GM23338 (cell line): ENCODE measurements at regions not wholly inside any gene's neighbourhood (a gene's known extent, or its start where the extent isn't known, plus 50 kb on each side); places are given as distances from the start of the nearest gene placed in this dataset.

ENCODE experiments used
- ATAC-seq: fragments of 200-7000 bp; cut with Tn5 transposase; 3 replicates; pipeline ENCODE4 v1.9.1; 2020
- DNase-seq: peaks from one replicate; pipeline ENCODE4 v3.0.0-alpha.2; 2015; ENCODE audit warnings: low spot score
- H2AFZ ChIP-seq: fragments of 200-600 bp; sonication (generic); 2 replicates; pipeline ENCODE4 v1.8.0; 2016; ENCODE audit warnings: antibody characterized with exemption, mild to moderate bottlenecking, moderate library complexity
- H3F3A ChIP-seq: fragments of 200-600 bp; sonication (generic); replicated peaks from 2 replicates; pipeline ENCODE4 v1.8.0; 2017; ENCODE audit warnings: antibody characterized with exemption, mixed run types, low read depth
- H3K27ac ChIP-seq: fragments of 200-600 bp; sonication (generic); 2 replicates; pipeline ENCODE4 v1.6.1; 2016; ENCODE audit warnings: low read depth
- H3K27me3 ChIP-seq: fragments of 200-600 bp; sonication (generic); 2 replicates; pipeline ENCODE4 v1.8.0; 2016; ENCODE audit warnings: mild to moderate bottlenecking, mixed run types, moderate library complexity; ENCODE audit not compliant: insufficient read depth
- H3K36me3 ChIP-seq: fragments of 200-600 bp; sonication (generic); 2 replicates; pipeline ENCODE4 v1.8.0; 2016; ENCODE audit warnings: mild to moderate bottlenecking; ENCODE audit not compliant: insufficient read depth
- H3K4me1 ChIP-seq: fragments of 200-600 bp; sonication (generic); 2 replicates; pipeline ENCODE4 v1.8.0; 2016; ENCODE audit warnings: mild to moderate bottlenecking, moderate library complexity; ENCODE audit not compliant: insufficient read depth
- H3K4me2 ChIP-seq: fragments of 200-600 bp; sonication (generic); 2 replicates; pipeline ENCODE4 v1.7.1; 2017; ENCODE audit warnings: mixed run types
- H3K4me3 ChIP-seq: fragments of 200-600 bp; sonication (generic); 2 replicates; pipeline ENCODE4 v1.6.1; 2016; ENCODE audit warnings: mixed run types
- H3K79me2 ChIP-seq: fragments of 200-600 bp; sonication (generic); replicated peaks from 2 replicates; pipeline ENCODE4 v1.8.0; 2017; ENCODE audit warnings: mild to moderate bottlenecking; ENCODE audit not compliant: insufficient read depth
- H3K9me2 ChIP-seq: fragments of 200-600 bp; sonication (generic); 2 replicates; pipeline ENCODE4 v1.8.0; 2017; ENCODE audit not compliant: insufficient read depth
- H4K20me1 ChIP-seq: fragments of 200-600 bp; sonication (generic); replicated peaks from 2 replicates; pipeline ENCODE4 v1.8.0; 2017; ENCODE audit warnings: mild to moderate bottlenecking; ENCODE audit not compliant: insufficient read depth
- H3K27ac Mint-ChIP-seq: 2 replicates; pipeline ENCODE4 v1.8.0; 2020; ENCODE audit warnings: inconsistent platforms, mild to moderate bottlenecking, moderate library complexity, mixed read lengths
- H3K27me3 Mint-ChIP-seq: 3 replicates; pipeline ENCODE4 v1.8.0; 2022; ENCODE audit warnings: low read depth, mild to moderate bottlenecking, moderate library complexity, mixed read lengths, inconsistent platforms; ENCODE audit not compliant: insufficient read depth, poor library complexity
- H3K36me3 Mint-ChIP-seq: 3 replicates; pipeline ENCODE4 v1.8.0; 2021; ENCODE audit warnings: low read depth, mild to moderate bottlenecking, inconsistent platforms, moderate library complexity, mixed read lengths
- H3K4me1 Mint-ChIP-seq: 3 replicates; pipeline ENCODE4 v1.8.0; 2020; ENCODE audit warnings: mild to moderate bottlenecking, inconsistent platforms, mixed read lengths
- H3K4me3 Mint-ChIP-seq: 3 replicates; pipeline ENCODE4 v1.8.0; 2021; ENCODE audit warnings: moderate library complexity, mild to moderate bottlenecking, inconsistent platforms, mixed read lengths
- H3K9me3 Mint-ChIP-seq: 3 replicates; pipeline ENCODE4 v1.8.0; 2020; ENCODE audit warnings: moderate library complexity, mild to moderate bottlenecking, inconsistent platforms, mixed read lengths
- CREB1 ChIP-seq: fragments of 250-450 bp; sonication (Bioruptor Pico); IDR thresholded peaks from 2 replicates; pipeline ENCODE4 v1.5.0; 2020; ENCODE audit warnings: low read depth, mild to moderate bottlenecking, moderate library complexity
- EZH2 ChIP-seq: fragments of 200-600 bp; sonication (generic); IDR thresholded peaks from one replicate; pipeline ENCODE4 v1.8.0; 2017; ENCODE audit warnings: antibody characterized with exemption, mild to moderate bottlenecking, low read depth; ENCODE audit not compliant: unreplicated experiment
- EZH2phosphoT487 ChIP-seq: fragments of 200-600 bp; sonication (generic); IDR thresholded peaks from one replicate; pipeline ENCODE4 v1.8.1; 2018; ENCODE audit warnings: antibody characterized with exemption; ENCODE audit not compliant: unreplicated experiment
- JUNB ChIP-seq: IDR thresholded peaks from one replicate; pipeline ENCODE4 v1.6.1; 2016; ENCODE audit warnings: antibody characterized with exemption; ENCODE audit not compliant: unreplicated experiment
- NANOG ChIP-seq: IDR thresholded peaks from 2 replicates; pipeline ENCODE4 v1.6.1; 2016; ENCODE audit warnings: antibody characterized with exemption, borderline replicate concordance
- POLR2AphosphoS5 ChIP-seq: IDR thresholded peaks from 2 replicates; pipeline ENCODE4 v1.6.1; 2016; ENCODE audit warnings: antibody characterized with exemption, low read depth
- STAT1 ChIP-seq: IDR thresholded peaks from one replicate; pipeline ENCODE4 v1.6.1; 2016; ENCODE audit warnings: antibody characterized with exemption; ENCODE audit not compliant: unreplicated experiment
- ZNF114 ChIP-seq: fragments of 250-450 bp; sonication (Bioruptor Pico); IDR thresholded peaks from 2 replicates; pipeline ENCODE4 v1.5.0; 2020; ENCODE audit warnings: mild to moderate bottlenecking, moderate library complexity
- ZNF331 ChIP-seq: fragments of 250-450 bp; sonication (Bioruptor Pico); IDR thresholded peaks from 2 replicates; pipeline ENCODE4 v1.5.0; 2020; ENCODE audit warnings: low read depth, mild to moderate bottlenecking, moderate library complexity
- TF ChIP-seq, protein P1 (sequence below): fragments of 250-450 bp; sonication (Bioruptor Pico); IDR thresholded peaks from 2 replicates; pipeline ENCODE4 v1.5.0; 2020; ENCODE audit warnings: mild to moderate bottlenecking, moderate library complexity
- TF ChIP-seq, protein P2 (sequence below): IDR thresholded peaks from one replicate; pipeline ENCODE4 v1.6.1; 2018; ENCODE audit warnings: antibody characterized with exemption; ENCODE audit not compliant: unreplicated experiment
- TF ChIP-seq, protein P3 (sequence below), 2 experiments: fragments of 200-600 bp in 1 of 2; sonication (generic) in 1 of 2; conservative IDR thresholded peaks; 2 replicates each; pipeline versions ENCODE4 v1.5.1 to v1.6.1; 2016 to 2017; ENCODE audit warnings: antibody characterized with exemption in 2 of 2, low read depth in 2 of 2, mild to moderate bottlenecking in 2 of 2, moderate library complexity in 1 of 2
- TF ChIP-seq, protein P4 (sequence below): IDR thresholded peaks from 2 replicates; pipeline ENCODE4 v1.6.1; 2016; ENCODE audit warnings: antibody characterized with exemption

DNA sequence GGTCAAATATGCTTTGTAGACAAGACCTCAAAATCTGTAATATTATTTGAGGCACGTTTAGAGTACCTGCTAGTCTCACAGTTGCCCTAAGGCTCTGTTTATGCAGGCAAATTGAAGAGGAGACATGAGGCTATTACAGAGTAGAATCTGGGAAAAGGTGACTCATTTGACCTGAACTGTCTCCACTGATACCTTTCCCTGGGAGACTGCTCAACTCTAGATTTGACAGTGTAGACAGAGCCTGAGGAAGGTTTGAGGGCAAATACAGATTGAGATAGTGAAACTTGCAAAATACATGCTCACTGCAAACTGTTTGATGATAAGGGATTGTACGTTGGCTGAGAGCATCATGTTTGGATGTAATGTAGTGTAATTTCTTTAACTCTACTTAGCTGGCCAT is 1266.6 kb upstream of the CDH8 start:
- no peak overlapping the region for H3K4me2 ChIP-seq
- Mint-ChIP-seq H3K36me3 (no peaks in the 10 kb centered on the region), H3K27ac (no peak overlapping the region), H3K4me1 (peaks cover 39% of the 10 kb centered on the region), H3K4me3 (no peak overlapping the region), H3K9me3 (no peaks in the 10 kb centered on the region), H3K27me3 (no peaks in the 10 kb centered on the region)
- no peak overlapping the region for H3K4me3 ChIP-seq
- H4K20me1 ChIP-seq: no peaks in the 10 kb centered on the region
- H3K79me2 ChIP-seq: no peaks in the 10 kb centered on the region
- no peaks in the 10 kb centered on the region for H3K9me2 ChIP-seq
- H2AFZ ChIP-seq: no peak overlapping the region
- TF ChIP-seq, protein P1, sequence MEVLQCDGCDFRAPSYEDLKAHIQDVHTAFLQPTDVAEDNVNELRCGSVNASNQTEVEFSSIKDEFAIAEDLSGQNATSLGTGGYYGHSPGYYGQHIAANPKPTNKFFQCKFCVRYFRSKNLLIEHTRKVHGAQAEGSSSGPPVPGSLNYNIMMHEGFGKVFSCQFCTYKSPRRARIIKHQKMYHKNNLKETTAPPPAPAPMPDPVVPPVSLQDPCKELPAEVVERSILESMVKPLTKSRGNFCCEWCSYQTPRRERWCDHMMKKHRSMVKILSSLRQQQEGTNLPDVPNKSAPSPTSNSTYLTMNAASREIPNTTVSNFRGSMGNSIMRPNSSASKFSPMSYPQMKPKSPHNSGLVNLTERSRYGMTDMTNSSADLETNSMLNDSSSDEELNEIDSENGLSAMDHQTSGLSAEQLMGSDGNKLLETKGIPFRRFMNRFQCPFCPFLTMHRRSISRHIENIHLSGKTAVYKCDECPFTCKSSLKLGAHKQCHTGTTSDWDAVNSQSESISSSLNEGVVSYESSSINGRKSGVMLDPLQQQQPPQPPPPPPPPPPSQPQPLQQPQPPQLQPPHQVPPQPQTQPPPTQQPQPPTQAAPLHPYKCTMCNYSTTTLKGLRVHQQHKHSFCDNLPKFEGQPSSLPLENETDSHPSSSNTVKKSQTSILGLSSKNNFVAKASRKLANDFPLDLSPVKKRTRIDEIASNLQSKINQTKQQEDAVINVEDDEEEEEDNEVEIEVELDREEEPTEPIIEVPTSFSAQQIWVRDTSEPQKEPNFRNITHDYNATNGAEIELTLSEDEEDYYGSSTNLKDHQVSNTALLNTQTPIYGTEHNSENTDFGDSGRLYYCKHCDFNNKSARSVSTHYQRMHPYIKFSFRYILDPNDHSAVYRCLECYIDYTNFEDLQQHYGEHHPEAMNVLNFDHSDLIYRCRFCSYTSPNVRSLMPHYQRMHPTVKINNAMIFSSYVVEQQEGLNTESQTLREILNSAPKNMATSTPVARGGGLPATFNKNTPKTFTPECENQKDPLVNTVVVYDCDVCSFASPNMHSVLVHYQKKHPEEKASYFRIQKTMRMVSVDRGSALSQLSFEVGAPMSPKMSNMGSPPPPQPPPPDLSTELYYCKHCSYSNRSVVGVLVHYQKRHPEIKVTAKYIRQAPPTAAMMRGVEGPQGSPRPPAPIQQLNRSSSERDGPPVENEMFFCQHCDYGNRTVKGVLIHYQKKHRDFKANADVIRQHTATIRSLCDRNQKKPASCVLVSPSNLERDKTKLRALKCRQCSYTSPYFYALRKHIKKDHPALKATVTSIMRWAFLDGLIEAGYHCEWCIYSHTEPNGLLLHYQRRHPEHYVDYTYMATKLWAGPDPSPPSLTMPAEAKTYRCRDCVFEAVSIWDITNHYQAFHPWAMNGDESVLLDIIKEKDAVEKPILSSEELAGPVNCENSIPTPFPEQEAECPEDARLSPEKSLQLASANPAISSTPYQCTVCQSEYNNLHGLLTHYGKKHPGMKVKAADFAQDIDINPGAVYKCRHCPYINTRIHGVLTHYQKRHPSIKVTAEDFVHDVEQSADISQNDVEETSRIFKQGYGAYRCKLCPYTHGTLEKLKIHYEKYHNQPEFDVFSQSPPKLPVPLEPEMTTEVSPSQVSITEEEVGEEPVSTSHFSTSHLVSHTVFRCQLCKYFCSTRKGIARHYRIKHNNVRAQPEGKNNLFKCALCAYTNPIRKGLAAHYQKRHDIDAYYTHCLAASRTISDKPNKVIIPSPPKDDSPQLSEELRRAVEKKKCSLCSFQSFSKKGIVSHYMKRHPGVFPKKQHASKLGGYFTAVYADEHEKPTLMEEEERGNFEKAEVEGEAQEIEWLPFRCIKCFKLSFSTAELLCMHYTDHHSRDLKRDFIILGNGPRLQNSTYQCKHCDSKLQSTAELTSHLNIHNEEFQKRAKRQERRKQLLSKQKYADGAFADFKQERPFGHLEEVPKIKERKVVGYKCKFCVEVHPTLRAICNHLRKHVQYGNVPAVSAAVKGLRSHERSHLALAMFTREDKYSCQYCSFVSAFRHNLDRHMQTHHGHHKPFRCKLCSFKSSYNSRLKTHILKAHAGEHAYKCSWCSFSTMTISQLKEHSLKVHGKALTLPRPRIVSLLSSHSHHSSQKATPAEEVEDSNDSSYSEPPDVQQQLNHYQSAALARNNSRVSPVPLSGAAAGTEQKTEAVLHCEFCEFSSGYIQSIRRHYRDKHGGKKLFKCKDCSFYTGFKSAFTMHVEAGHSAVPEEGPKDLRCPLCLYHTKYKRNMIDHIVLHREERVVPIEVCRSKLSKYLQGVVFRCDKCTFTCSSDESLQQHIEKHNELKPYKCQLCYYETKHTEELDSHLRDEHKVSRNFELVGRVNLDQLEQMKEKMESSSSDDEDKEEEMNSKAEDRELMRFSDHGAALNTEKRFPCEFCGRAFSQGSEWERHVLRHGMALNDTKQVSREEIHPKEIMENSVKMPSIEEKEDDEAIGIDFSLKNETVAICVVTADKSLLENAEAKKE (CRISPR knock-in tag): no peak
- no peak for TF ChIP-seq EZH2phosphoT487
- TF ChIP-seq ZNF114: no peak
- no peak for TF ChIP-seq ZNF331 (CRISPR knock-in tag)
- no peak for TF ChIP-seq EZH2
- no peak for TF ChIP-seq CREB1 (CRISPR knock-in tag)
- TF ChIP-seq STAT1: no peak
- TF ChIP-seq, protein P2, sequence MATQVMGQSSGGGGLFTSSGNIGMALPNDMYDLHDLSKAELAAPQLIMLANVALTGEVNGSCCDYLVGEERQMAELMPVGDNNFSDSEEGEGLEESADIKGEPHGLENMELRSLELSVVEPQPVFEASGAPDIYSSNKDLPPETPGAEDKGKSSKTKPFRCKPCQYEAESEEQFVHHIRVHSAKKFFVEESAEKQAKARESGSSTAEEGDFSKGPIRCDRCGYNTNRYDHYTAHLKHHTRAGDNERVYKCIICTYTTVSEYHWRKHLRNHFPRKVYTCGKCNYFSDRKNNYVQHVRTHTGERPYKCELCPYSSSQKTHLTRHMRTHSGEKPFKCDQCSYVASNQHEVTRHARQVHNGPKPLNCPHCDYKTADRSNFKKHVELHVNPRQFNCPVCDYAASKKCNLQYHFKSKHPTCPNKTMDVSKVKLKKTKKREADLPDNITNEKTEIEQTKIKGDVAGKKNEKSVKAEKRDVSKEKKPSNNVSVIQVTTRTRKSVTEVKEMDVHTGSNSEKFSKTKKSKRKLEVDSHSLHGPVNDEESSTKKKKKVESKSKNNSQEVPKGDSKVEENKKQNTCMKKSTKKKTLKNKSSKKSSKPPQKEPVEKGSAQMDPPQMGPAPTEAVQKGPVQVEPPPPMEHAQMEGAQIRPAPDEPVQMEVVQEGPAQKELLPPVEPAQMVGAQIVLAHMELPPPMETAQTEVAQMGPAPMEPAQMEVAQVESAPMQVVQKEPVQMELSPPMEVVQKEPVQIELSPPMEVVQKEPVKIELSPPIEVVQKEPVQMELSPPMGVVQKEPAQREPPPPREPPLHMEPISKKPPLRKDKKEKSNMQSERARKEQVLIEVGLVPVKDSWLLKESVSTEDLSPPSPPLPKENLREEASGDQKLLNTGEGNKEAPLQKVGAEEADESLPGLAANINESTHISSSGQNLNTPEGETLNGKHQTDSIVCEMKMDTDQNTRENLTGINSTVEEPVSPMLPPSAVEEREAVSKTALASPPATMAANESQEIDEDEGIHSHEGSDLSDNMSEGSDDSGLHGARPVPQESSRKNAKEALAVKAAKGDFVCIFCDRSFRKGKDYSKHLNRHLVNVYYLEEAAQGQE: no peak
- TF ChIP-seq JUNB: no peak
- TF ChIP-seq, protein P3, sequence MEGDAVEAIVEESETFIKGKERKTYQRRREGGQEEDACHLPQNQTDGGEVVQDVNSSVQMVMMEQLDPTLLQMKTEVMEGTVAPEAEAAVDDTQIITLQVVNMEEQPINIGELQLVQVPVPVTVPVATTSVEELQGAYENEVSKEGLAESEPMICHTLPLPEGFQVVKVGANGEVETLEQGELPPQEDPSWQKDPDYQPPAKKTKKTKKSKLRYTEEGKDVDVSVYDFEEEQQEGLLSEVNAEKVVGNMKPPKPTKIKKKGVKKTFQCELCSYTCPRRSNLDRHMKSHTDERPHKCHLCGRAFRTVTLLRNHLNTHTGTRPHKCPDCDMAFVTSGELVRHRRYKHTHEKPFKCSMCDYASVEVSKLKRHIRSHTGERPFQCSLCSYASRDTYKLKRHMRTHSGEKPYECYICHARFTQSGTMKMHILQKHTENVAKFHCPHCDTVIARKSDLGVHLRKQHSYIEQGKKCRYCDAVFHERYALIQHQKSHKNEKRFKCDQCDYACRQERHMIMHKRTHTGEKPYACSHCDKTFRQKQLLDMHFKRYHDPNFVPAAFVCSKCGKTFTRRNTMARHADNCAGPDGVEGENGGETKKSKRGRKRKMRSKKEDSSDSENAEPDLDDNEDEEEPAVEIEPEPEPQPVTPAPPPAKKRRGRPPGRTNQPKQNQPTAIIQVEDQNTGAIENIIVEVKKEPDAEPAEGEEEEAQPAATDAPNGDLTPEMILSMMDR (conservative IDR thresholded peaks at IDR 0.05; ENCODE audit: low read depth in 2 of 2): no peak
- no peak for TF ChIP-seq POLR2AphosphoS5
- TF ChIP-seq, protein P4, sequence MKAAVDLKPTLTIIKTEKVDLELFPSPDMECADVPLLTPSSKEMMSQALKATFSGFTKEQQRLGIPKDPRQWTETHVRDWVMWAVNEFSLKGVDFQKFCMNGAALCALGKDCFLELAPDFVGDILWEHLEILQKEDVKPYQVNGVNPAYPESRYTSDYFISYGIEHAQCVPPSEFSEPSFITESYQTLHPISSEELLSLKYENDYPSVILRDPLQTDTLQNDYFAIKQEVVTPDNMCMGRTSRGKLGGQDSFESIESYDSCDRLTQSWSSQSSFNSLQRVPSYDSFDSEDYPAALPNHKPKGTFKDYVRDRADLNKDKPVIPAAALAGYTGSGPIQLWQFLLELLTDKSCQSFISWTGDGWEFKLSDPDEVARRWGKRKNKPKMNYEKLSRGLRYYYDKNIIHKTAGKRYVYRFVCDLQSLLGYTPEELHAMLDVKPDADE: no peak
- TF ChIP-seq NANOG: no peak
- H3F3A ChIP-seq: no peaks in the 10 kb centered on the region
- no peaks in the 10 kb centered on the region for H3K27me3 ChIP-seq
- H3K4me1 ChIP-seq: peaks cover 43% of the 10 kb centered on the region
- no peak for ATAC-seq
- H3K27ac ChIP-seq: no peak overlapping the region
- no peaks in the 10 kb centered on the region for H3K36me3 ChIP-seq
- DNase-seq: no peak
